Right lobe of liver (tissue), 4 donors: ENCODE measurements at regions not wholly inside any gene's neighbourhood (a gene's known extent, or its start where the extent isn't known, plus 50 kb on each side); places are given as distances from the start of the nearest gene placed in this dataset.
"Not testable (repeated sequence)": the region's sequence is repeated elsewhere in the genome, so short reads cannot be mapped to it uniquely, and the experiment has no call there.

ENCODE experiments used
- CTCF ChIP-seq, 4 donors: fragments of 200-600 bp in 3 of 4; fragments of 450-650 bp in 1 of 4; IDR thresholded peaks; one replicate each; pipeline versions ENCODE4 v1.5.1 to v1.8.0; 2016 to 2022; ENCODE audit warnings: antibody characterized with exemption in 4 of 4, mild to moderate bottlenecking in 2 of 4
- POLR2A ChIP-seq: fragments of 450-650 bp; IDR thresholded peaks from one replicate; pipeline ENCODE4 v1.6.1; 2017; ENCODE audit warnings: antibody characterized with exemption, mild to moderate bottlenecking
- donor health status: DM: no; HTN: no; CAD: no.
- donor health status: DM: no; HTN: no; CAD: no.
- donor health status: DM: no; HTN: yes; CAD: no.

- TF ChIP-seq POLR2A; CTCF (IDR thresholded peaks at IDR 0.05): not testable (repeated sequence)
Observed at GRCh38 chr17:27957446-27957793, 64.3 kb upstream of the LYRM9 start.
